HG02642 (cell line): ENCODE measurements at regions not wholly inside any gene's neighbourhood (a gene's known extent, or its start where the extent isn't known, plus 50 kb on each side); places are given as distances from the start of the nearest gene placed in this dataset.
"Not testable (repeated sequence)": the region's sequence is repeated elsewhere in the genome, so short reads cannot be mapped to it uniquely, and the experiment has no call there.

Source experiments
- ATAC-seq: cut with Tn5 transposase; IDR thresholded peaks from one replicate; pipeline ENCODE4 v1.9.1; 2021; ENCODE audit warnings: mild to moderate bottlenecking; ENCODE audit not compliant: unreplicated experiment, poor library complexity

DNA sequence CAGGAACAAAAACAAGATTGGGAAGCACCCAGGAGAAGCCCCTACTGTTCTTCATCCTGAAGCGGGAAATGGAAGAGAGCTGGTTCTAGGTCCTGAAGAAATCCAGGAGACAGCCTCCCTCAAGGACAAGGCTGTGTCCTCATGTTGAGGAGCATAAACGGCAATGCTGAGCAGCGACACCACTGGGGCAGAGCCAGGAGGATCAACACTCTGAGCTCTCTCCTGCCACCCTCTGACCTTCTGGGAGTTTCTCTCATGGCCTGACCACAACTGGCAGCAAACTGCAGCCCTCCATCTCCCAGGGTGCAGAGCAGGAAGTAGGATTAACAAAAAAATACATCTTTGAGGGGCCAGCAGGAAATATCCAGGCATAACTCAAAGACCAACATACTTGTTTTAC, 1292.2 kb upstream of the TMEM132C start:
- no peak for ATAC-seq

DNA sequence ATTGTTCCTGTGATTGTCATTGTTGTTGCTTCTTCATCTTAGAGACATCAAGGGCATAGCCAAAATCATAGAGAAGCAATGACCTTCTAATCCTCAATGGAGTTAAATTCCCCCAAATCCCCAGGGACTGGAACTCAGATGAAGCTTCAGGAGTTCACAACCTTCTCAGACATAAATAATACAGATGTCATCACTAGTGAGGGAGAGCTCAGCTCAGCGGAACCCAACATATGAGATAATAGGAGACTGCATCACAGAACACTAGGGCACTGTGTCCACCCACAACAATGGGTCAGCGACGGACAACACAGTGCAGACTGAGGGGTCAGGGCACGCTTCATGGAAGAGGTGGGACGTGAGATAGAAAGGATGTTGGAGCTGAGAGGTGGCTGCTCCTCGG, 1290.4 kb upstream of the TMEM132C start:
- no peak for ATAC-seq

DNA sequence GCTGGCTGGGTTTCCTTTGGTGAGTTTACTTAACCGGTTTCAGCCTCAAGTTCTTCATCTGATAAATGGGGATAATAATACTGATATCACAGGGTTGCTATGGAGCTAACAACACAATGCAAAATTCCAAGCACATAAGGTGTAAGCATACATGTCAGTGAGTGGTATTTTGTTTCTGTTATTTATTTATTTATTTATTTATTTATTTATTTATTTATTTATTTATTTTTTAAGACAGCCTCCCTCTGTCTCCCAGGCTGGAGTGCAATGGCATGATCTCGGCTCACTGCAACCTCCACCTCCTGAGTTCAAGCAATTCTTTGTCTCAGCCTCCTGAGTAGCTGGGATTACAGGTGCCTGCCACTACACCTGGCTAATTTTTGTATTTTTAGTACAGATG, 1287.4 kb upstream of the TMEM132C start:
- not testable (repeated sequence) for ATAC-seq

DNA sequence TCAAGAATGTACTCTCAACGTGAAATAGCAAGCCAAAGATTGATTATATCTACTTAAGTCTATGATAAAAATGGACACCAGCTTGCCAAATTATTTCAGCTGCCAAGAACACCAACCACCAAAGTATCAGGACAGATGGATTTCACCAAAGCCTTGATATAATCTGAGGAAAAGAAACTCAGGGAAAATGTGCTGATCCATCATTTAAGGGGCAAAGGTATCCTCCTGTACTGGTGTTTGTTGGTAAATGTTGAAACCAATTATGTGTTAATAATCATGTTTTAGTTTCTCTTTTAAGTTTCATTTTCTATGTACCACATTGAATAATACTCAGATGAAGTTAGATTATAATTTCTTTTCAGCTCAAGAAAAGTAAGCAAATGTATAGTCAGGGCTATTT, 1284.3 kb upstream of the TMEM132C start:
- ATAC-seq = no peak

DNA sequence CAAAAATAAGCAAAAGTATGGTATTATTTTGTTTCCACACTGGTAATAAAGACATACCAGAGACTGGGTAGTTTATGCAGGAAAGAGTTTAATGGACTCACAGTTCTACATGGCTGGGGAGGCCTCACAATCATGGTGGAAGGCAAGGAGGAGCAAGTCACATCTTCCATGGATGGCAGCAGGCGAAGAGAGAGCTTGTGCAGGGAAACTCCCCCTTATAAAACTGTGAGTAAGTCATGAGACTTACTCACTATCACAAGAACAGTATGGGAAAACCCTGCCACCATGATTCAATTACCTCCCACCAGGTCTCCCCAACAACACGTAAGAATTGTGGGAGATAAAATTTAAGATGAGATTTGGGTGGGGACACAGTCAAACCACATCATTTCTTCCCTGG, 1283.2 kb upstream of the TMEM132C start:
- ATAC-seq = not testable (repeated sequence)

DNA sequence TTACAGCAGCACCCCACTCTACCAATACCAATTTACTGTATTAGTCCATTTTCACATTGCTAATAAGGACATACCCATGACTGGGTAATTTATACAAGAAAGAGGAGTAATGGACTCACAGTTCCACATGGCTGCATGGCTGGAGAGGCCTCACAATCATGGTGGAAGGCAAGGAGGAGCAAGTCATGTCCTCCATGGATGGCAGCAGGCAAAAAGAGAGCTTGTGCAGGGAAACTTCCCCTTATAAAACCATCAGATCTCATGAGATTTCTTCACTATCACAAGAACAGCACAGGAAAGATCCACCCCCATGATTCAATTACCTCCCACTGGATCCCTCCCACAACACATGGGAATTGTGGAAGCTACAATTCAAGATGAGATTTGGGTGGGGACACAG, 1281.3 kb upstream of the TMEM132C start:
- ATAC-seq = not testable (repeated sequence)

DNA sequence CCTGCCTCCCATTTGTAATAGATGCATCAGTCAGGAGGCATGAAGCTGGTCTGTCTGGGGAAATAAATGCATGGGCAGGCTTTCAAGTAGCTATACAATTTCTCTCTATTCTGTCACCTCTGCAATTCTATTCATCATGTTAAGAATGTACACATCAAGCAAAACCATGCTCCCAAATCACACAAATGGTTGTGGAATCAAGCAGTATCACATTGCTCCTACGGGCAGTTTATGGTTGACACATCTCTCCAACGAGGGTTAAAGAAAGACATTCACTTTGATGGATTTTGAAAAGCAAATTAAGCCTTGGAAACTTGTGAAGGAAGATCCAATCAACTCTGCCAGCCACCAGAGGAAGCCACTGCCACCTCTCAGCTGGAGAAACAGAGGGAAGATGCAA, 1277.4 kb upstream of the TMEM132C start:
- no peak for ATAC-seq

DNA sequence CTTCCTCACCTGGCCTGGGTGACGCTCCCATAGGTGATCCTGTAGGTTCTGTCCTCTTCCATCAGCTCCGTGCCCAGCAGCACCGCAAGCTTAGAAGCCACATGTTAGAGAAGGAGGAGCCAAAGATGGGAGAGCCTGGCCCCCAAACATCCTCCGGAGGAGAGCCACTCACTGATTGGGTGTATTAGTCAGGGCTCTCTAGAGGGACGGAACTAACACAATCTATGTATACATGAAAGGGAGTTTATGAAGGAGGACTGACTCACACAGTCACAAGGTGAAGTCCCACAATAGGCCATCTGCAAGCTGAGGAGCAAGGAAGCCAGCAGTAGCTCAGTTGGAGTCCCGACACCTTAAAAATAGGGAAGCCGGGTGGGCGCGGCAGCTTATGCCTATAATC, 1273.1 kb upstream of the TMEM132C start:
- no peak for ATAC-seq

DNA sequence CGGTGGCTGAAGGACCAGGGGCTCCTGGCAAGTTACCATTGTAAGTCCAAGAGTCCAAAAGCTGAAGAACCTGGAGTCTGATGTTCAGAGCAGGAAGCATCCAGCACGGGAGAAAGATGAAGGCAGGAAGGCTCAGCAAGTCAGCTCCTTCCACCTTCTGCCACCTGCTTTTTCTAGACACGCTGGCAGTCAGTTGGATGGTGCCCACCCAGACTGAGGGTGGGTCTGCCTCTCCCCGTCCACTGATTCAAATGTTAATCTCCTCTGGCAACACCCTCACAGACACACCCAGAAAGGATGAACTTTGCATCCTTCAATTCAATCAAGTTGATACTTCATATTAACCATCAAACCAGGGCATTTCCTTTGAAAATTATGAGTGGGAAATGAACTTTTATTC, 1272.4 kb upstream of the TMEM132C start:
- ATAC-seq = no peak

DNA sequence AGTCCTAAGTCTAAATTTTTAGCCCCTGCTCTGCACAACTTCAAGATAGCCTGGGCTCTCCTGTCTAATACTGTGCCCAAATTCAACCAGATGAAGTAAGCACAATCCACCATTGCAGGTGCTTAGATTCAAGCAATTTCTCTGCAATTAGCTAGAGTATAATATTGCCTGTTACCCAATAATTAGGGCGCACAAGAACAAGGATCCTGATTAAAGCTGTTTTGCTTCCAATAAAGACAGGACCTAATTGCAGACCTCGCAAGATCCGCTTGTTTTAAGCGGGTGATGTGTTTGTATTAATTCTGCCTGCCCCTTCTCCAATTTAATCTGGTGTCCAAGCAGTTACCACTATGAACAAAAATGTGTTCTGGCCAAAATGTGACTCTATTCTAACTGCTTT, 1268.9 kb upstream of the TMEM132C start:
- ATAC-seq = no peak

DNA sequence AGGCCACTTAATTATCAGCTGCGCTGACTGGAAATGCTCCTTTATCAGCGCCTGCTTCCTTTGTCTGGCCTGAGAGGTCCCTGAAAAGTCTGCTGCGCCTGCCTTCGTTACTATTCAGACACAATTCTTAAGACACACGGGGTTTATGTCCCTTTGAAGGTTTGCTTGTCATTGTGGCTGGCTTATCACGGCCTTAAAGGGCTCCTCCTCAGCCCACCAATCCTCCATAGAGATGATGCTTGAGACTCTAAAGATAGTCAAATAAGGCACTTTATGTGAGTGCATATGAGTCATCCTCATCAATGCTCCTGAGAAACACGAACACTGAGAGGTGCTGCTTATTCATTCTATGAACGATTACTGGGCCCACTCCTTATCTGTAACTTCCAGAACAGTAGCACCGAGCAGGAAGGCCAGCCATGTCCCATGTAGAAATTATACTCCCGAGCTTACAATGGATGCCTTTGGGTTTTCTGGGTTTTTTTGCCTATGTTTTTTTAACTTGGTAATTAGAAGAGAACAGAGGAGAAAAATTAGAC, 1268.2 kb upstream of the TMEM132C start:
- ATAC-seq = no peak

DNA sequence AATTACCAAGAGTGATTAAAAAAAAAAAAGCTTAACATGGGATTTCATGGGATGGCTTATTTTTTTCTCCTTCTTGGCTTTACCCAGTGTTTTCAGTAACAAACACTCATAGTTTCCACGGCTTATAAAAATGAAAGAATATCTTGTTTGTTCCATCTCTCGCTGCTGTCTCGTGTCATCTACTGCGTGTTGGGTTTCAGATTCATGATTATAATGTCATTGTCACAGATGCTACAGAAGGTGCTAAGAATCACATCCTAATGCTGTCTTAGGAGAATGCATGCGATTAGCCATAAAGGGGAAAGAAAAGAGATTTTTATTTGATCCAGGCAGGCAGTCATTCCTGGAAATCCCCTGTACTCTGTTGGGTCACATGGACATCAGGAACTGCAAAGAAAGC, 1267.6 kb upstream of the TMEM132C start:
- ATAC-seq = no peak

DNA sequence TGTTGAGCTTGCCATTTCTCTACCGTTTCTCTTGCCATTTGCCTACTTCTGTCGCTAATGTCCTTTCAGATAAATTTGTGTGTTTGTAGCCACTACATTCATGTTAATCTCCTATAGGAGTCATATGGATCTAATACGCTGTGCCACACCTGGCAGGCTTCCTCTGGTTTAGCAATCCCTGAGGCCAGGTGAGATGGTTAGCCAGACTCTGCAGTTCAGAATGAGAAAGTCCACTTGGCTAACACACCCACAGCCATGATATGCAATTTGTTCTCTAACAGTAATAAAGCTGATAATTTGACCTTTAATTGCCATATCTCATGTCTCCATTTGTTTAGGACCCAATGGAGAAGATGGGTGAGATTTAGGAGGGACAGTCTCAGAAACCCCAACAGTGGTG, 1261.6 kb upstream of the TMEM132C start:
- ATAC-seq = no peak

DNA sequence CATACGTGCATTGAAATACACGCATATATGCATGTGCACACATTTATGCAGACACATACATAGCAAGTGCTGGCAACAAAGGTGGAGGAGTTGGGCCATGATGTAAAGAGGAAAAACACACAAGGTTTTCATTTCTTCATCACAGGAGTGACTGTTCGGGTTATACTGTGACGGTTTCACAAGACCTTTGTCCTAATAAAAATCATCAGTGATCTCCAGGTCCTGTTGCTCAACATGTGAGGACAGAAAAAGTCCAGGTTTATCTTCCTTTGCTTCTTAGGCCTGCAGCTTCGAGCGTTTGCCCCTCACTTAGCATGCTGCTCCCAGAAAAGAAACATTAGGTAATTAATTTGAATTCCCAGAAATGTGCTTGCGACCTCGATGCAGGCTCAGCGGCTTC, 1260.0 kb upstream of the TMEM132C start:
- no peak for ATAC-seq

DNA sequence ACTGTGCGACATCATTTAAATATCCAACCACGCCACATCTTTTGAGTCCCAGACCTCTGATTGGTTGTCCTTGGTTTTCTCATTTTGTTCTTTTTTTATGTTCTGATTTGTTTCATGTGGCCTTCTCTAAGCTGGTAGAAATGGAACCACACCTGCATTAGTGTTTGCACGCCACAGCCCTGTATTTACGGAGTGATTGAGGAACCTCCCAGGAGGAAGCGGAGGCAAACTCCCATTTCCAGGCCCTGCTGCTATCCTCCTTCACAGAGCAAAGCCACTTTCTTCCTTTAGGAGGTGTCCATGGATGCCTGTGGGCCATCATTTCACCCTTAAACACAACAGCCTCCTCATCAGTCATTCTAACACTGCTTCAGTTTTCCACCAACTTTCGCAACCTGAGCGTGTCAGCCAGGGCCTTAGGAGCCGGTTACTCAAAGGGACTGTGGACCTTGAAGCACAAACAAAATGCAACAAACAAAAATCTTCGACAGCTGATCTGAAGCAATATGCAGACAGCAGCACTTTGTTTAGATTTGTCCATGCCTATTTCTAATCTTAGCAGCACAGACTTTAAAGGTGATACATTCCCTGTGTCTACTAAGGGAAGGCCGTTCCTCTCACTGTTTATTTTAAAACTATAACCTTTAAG, 1258.1 kb upstream of the TMEM132C start:
- no peak for ATAC-seq

DNA sequence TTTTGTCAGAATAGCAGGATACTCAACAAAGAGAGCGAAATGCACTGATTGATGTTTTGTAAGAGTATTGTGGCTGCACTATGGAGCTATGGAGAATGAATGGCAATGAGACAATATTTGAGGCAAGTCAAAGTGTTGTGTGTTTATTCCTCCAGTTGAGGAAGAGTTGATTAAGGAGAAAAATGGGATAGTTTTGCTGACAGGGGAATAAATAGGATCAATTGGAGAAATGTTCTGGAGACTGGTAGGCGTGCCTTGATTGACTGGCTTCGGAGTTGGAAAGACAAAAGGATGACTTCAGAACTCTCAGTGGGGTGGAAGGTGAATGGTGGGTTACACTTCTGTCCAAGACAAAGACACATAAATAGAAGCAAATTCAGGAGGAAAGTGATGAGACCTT, 1254.9 kb upstream of the TMEM132C start:
- no peak for ATAC-seq

DNA sequence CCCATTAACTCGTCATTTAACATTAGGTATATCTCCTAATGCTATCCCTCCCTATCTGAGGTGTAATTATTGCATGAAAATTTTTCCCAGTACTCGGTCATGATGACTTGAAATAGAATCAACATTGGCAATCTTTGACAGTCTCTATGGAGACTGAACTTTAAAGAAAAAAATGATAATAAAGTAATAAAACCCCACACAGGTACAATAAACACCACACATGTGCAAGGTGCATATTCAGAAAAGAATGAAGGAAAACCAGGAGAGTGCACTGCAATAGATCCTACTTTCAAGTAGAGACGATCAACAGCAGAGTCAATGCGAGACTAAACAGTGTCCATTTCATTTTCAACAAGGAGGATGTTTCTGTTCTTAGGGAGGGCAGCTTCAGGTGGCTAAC, 1253.8 kb upstream of the TMEM132C start:
- ATAC-seq = no peak

DNA sequence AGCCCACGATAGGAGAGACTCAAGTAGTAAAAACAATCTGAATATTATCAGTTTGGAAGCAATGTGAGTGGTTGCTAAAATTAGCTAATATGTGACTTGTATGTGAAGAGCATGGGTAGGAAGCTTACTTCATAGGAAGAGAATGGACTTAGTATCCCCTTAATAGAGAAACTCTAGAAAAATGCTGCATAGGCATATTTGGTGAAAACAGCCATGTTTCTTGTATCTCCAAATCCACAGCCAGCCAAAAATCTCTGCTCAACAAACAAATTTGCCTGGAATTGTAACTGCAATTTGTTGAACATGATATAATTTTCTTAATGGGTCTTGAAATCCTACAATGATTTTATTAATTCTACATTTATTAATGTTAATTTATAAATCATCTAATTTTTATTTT, 1252.9 kb upstream of the TMEM132C start:
- no peak for ATAC-seq

DNA sequence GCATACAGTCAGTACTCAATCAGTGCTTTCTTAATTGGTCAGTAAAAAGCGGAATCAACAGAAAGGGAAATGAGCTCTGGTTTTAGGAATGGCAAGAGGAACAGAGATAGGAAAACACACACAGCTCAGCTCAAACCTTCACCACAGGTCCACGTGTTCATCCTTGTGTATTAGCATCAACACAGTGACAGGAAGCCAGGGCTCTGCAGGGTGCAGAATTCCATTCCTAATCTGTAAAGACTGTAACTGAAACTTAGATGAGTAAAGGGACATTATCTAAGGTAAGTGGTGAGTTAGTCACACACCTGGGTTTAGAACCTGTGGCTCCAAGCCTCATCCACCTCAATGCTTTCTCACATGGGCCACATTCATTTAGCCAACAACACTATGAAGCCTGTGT, 1242.2 kb upstream of the TMEM132C start:
- ATAC-seq = no peak

DNA sequence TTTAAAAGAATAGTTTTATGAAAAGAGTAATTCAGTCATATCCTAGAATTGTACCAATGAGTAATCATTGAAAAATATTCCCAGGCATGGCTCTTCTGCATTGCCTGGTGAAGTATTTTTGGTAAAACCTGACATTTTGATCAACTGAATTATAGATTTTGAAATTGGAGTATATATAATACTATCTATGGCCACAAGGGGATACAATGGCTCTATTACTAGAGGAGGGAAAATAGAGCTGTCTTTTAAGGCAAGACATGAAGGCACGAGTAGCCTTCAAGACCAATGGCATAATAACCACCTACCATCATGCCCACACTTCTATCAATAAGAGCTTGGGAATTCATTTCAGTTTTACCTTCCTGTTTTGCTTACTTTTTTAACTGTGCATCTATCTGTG, 1241.4 kb upstream of the TMEM132C start:
- ATAC-seq = no peak

DNA sequence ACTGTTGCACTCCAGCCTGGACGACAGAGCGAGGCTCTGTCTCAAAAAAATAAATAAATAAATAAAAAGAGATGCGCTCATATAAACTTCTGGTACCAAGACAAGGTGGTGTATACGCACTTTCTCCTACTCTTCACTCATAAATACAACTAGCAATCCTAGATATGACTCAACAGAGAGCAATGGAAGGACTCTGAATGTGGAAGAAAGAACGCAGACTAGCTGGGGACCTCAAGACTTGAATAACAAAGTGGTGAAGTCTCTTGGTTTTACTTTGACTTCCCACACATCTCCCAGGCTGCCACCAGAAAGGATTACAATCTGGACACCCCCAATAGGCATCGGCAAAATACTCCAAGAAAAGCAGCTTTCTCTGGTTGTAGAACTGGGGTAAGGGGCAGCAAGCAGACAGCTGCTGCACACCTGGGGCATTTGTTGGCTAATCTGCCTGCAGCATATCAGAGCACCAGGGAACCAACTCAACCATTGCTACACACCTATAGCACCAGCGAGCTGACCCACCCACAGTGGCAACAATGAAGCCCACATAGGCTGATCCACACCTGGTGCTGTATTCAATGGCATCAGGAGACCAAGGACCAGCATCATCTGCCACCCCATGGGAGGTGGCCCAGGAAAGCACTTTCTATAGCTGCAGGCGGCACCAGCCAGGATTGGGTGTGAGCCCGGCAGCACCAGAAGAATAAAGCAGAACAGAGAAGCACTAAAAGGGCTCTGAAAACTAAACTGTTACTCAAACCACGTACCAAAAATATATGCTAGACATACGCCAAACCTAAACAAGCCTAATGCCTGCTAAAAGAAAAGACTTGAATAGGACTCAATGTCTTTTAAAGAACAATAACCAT, 1231.7 kb upstream of the TMEM132C start:
- ATAC-seq = no peak

DNA sequence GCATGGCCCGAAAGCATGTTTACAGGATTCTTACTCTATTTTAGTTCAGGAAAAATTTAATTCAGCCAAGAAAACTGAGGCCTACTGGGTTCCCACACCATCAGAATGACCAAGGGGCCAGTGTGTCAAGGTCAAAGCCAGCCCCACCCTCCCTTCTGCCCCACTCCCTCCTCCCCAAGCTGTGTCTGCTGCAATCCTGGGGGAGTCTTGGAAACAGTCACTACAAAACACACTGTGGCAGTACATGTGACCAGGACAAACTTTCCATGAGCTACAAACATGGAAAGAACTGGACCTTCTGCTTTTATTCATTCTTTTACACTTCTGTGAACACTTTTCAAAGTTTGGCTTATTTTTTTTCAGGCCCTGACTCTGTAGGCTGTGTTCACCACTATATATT, 1228.8 kb upstream of the TMEM132C start:
- no peak for ATAC-seq
